Fibroblast of lung (primary cell): ENCODE measurements at regions not wholly inside any gene's neighbourhood (a gene's known extent, or its start where the extent isn't known, plus 50 kb on each side); places are given as distances from the start of the nearest gene placed in this dataset.

Source experiments
- DNase-seq, 2 donors: peaks; one replicate each; pipeline versions ENCODE4 v3.0.0 to v3.0.0-alpha.2; 2010; ENCODE audit warnings: low read depth in 2 of 2
- H2AFZ ChIP-seq: 2 replicates; pipeline ENCODE4 v1.5.1; 2012; ENCODE audit warnings: low read length, control low read depth, inconsistent platforms
- H3K27ac ChIP-seq: 2 replicates; pipeline ENCODE4 v1.5.1; 2011; ENCODE audit warnings: low read length, control low read depth; ENCODE audit not compliant: insufficient read depth
- H3K27me3 ChIP-seq: 2 replicates; pipeline ENCODE4 v1.5.1; 2011; ENCODE audit warnings: mild to moderate bottlenecking, low read length; ENCODE audit not compliant: control insufficient read depth, insufficient read depth
- H3K36me3 ChIP-seq: 2 replicates; pipeline ENCODE4 v1.5.1; 2011; ENCODE audit warnings: low read length; ENCODE audit not compliant: control insufficient read depth, insufficient read depth
- H3K4me1 ChIP-seq: 2 replicates; pipeline ENCODE4 v1.5.1; 2011; ENCODE audit warnings: low read length; ENCODE audit not compliant: control insufficient read depth, insufficient read depth; ENCODE audit errors: extremely low read depth
- H3K4me2 ChIP-seq: 2 replicates; pipeline ENCODE4 v1.5.1; 2011; ENCODE audit warnings: low read length, control low read depth; ENCODE audit not compliant: insufficient read depth; ENCODE audit errors: extremely low read depth
- H3K4me3 ChIP-seq, 4 experiments: fragments of 200-600 bp in 1 of 4; sonication (generic) in 1 of 4; replicated peaks in 1 of 4; 2 replicates each; pipeline ENCODE4 v1.5.1; 2011 to 2016; ENCODE audit warnings: low read length in 4 of 4, low read depth in 3 of 4, mild to moderate bottlenecking in 3 of 4, control low read depth in 2 of 4, inconsistent platforms in 1 of 4, mixed read lengths in 1 of 4; ENCODE audit not compliant: insufficient read depth in 1 of 4; ENCODE audit errors: control extremely low read depth in 1 of 4
- H3K79me2 ChIP-seq: 2 replicates; pipeline ENCODE4 v1.5.1; 2012; ENCODE audit warnings: mild to moderate bottlenecking, low read length, inconsistent platforms; ENCODE audit not compliant: control insufficient read depth, insufficient read depth
- H3K9ac ChIP-seq: 2 replicates; pipeline ENCODE4 v1.5.1; 2011; ENCODE audit warnings: mild to moderate bottlenecking, low read length, control low read depth; ENCODE audit not compliant: insufficient read depth
- H3K9me3 ChIP-seq: 2 replicates; pipeline ENCODE4 v1.5.1; 2012; ENCODE audit warnings: low read depth, low read length; ENCODE audit not compliant: control insufficient read depth, insufficient read depth
- H4K20me1 ChIP-seq: 2 replicates; pipeline ENCODE4 v1.5.1; 2011; ENCODE audit warnings: low read length; ENCODE audit not compliant: control insufficient read depth, insufficient read depth; ENCODE audit errors: extremely low read depth
- EZH2 ChIP-seq: IDR thresholded peaks from 2 replicates; pipeline ENCODE4 v1.5.1; 2012; ENCODE audit warnings: low read length, control low read depth, mild to moderate bottlenecking; ENCODE audit errors: missing control alignments
- TF ChIP-seq, protein P1 (sequence below), 2 donors: IDR thresholded peaks in 1 of 2; conservative IDR thresholded peaks in 1 of 2; 1 replicate in 1 of 2; 2 replicates in 1 of 2; pipeline ENCODE4 v1.5.1; 2011 to 2012; ENCODE audit warnings: low read length in 2 of 2, control low read depth in 1 of 2, inconsistent platforms in 1 of 2, low read depth in 1 of 2, mild to moderate bottlenecking in 1 of 2

DNA sequence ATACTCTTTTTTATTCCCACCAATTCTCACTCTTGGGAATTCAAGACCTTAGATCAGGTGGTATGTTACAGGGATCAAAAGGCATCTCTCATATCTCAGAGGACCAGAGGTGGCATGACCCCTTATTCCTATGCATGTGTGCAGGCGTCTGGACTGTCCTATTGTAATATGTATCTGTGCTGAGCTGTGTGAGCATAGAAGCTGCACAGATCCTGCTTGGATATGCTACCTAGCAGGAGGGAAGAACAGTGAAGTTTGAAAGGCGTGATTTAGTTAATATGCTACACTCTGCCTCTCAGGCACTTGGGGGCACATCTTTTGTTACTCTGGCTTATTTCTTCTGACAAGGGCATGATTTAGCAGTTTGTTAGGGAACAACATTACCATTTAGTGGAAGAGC lies 86.7 kb upstream of the ZRANB2 start:
- DNase-seq = no peak
- H3K4me1 ChIP-seq = no peaks in the 10 kb centered on the region
- no peaks in the 10 kb centered on the region for H3K27me3 ChIP-seq
- no peaks in the 10 kb centered on the region for H3K79me2 ChIP-seq
- no peaks in the 10 kb centered on the region for H3K36me3 ChIP-seq
- H3K9ac ChIP-seq = no peak overlapping the region
- no peak overlapping the region for H3K4me3 ChIP-seq
- H2AFZ ChIP-seq = no peak overlapping the region
- no peaks in the 10 kb centered on the region for H3K9me3 ChIP-seq
- no peak overlapping the region for H3K4me2 ChIP-seq
- no peak overlapping the region for H3K27ac ChIP-seq
- TF ChIP-seq EZH2 = no peak
- TF ChIP-seq, protein P1, sequence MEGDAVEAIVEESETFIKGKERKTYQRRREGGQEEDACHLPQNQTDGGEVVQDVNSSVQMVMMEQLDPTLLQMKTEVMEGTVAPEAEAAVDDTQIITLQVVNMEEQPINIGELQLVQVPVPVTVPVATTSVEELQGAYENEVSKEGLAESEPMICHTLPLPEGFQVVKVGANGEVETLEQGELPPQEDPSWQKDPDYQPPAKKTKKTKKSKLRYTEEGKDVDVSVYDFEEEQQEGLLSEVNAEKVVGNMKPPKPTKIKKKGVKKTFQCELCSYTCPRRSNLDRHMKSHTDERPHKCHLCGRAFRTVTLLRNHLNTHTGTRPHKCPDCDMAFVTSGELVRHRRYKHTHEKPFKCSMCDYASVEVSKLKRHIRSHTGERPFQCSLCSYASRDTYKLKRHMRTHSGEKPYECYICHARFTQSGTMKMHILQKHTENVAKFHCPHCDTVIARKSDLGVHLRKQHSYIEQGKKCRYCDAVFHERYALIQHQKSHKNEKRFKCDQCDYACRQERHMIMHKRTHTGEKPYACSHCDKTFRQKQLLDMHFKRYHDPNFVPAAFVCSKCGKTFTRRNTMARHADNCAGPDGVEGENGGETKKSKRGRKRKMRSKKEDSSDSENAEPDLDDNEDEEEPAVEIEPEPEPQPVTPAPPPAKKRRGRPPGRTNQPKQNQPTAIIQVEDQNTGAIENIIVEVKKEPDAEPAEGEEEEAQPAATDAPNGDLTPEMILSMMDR (conservative IDR thresholded peaks at IDR 0.05 in 1 of 2, IDR thresholded peaks at IDR 0.05 in 1 of 2; ENCODE audit: low read depth in 1 of 2, low read length in 2 of 2) = no peak
- H4K20me1 ChIP-seq = no peaks in the 10 kb centered on the region

- Histone ChIP-seq H3K27me3 (no peaks in the 10 kb centered on the region), H2AFZ (no peak overlapping the region), H3K4me2 (no peak overlapping the region), H3K4me1 (no peaks in the 10 kb centered on the region), H3K27ac (no peak overlapping the region), H3K79me2 (no peaks in the 10 kb centered on the region), H4K20me1 (no peaks in the 10 kb centered on the region), H3K9me3 (no peaks in the 10 kb centered on the region), H3K9ac (no peak overlapping the region), H3K36me3 (no peaks in the 10 kb centered on the region), H3K4me3 (no peak overlapping the region)
- DNase-seq = no peak
- TF ChIP-seq EZH2 = no peak
- TF ChIP-seq, protein P1 (conservative IDR thresholded peaks at IDR 0.05 in 1 of 2, IDR thresholded peaks at IDR 0.05 in 1 of 2; ENCODE audit: low read depth in 1 of 2, low read length in 2 of 2) = no peak
These were observed 85.6 kb upstream of the ZRANB2 start for GRCh38 chr1:71166178-71167173.

DNA sequence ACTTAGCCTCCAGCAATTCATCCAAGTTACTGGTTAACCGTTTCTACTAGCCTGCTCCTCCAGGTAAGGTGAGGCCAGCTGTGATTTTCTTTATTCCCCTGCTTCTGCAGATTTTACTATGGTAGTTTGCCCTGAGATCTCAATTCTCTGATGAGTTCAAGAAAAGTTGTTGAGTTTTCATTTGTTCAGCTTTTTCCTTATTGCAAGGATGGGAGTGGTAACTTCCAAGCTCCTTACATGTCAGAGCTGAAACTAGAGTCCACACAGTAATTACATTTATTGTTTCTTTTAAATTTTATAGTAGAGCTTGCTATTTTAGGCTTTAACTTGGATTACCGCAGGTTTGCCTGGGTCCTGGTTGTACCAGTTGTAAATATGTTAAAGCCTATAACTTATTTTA lies 76.9 kb upstream of the ZRANB2 start:
- Histone ChIP-seq H2AFZ (no peak overlapping the region), H3K4me3 (no peak overlapping the region), H3K79me2 (no peaks in the 10 kb centered on the region), H3K36me3 (no peaks in the 10 kb centered on the region), H3K27me3 (no peaks in the 10 kb centered on the region), H3K9me3 (no peaks in the 10 kb centered on the region), H4K20me1 (no peaks in the 10 kb centered on the region), H3K4me1 (no peaks in the 10 kb centered on the region), H3K27ac (no peak overlapping the region), H3K9ac (no peak overlapping the region), H3K4me2 (no peak overlapping the region)
- TF ChIP-seq EZH2 = no peak
- no peak for DNase-seq
